Liver (tissue), 8 donors: ENCODE measurements at regions not wholly inside any gene's neighbourhood (a gene's known extent, or its start where the extent isn't known, plus 50 kb on each side); places are given as distances from the start of the nearest gene placed in this dataset.
"Not testable (repeated sequence)": the region's sequence is repeated elsewhere in the genome, so short reads cannot be mapped to it uniquely, and the experiment has no call there.

Experiments used
- DNase-seq: peaks from one replicate; pipeline ENCODE4 v3.0.0-alpha.2; 2017; ENCODE audit warnings: low spot score
- H3K27ac ChIP-seq, 2 donors: one replicate each; pipeline ENCODE4 v1.7.0; 2013; ENCODE audit warnings: inconsistent platforms in 2 of 2, low read length in 2 of 2, control low read depth in 1 of 2, low read depth in 1 of 2, mild to moderate bottlenecking in 1 of 2
- H3K27me3 ChIP-seq, 4 donors: one replicate each; pipeline versions ENCODE4 v1.6.1 to v1.7.0; 2013; ENCODE audit warnings: low read length in 3 of 4, inconsistent platforms in 1 of 4, mild to moderate bottlenecking in 1 of 4, moderate library complexity in 1 of 4; ENCODE audit not compliant: control insufficient read depth in 4 of 4, insufficient read depth in 4 of 4
- H3K36me3 ChIP-seq, 4 donors: one replicate each; pipeline versions ENCODE4 v1.6.1 to v1.7.0; 2013; ENCODE audit warnings: low read length in 3 of 4, mild to moderate bottlenecking in 3 of 4, low read depth in 1 of 4, moderate library complexity in 1 of 4; ENCODE audit not compliant: control insufficient read depth in 4 of 4, insufficient read depth in 3 of 4
- H3K4me1 ChIP-seq, 4 donors: one replicate each; pipeline versions ENCODE4 v1.6.1 to v1.7.0; 2013; ENCODE audit warnings: low read length in 3 of 4, mild to moderate bottlenecking in 3 of 4, moderate library complexity in 1 of 4; ENCODE audit not compliant: control insufficient read depth in 4 of 4, insufficient read depth in 4 of 4
- H3K4me3 ChIP-seq, 3 donors: one replicate each; pipeline versions ENCODE4 v1.6.1 to v1.7.0; 2013; ENCODE audit warnings: low read length in 3 of 3, control low read depth in 1 of 3, low read depth in 1 of 3, mild to moderate bottlenecking in 1 of 3
- H3K9ac ChIP-seq, 2 donors: one replicate each; pipeline ENCODE4 v1.7.0; 2013; ENCODE audit warnings: low read length in 2 of 2, mild to moderate bottlenecking in 2 of 2, moderate library complexity in 2 of 2, control low read depth in 1 of 2, low read depth in 1 of 2
- H3K9me3 ChIP-seq, 4 donors: one replicate each; pipeline versions ENCODE4 v1.6.1 to v1.7.0; 2013; ENCODE audit warnings: low read length in 3 of 4; ENCODE audit not compliant: control insufficient read depth in 4 of 4
- EGR1 ChIP-seq, 2 donors: IDR thresholded peaks; 2 replicates each; pipeline ENCODE4 v1.6.1; 2016 to 2018; ENCODE audit warnings: antibody characterized with exemption in 2 of 2, low read depth in 2 of 2
- FOXA1 ChIP-seq: IDR thresholded peaks from 2 replicates; pipeline ENCODE4 v1.6.1; 2016; ENCODE audit warnings: antibody characterized with exemption
- FOXA2 ChIP-seq: IDR thresholded peaks from 2 replicates; pipeline ENCODE4 v1.6.1; 2016; ENCODE audit warnings: antibody characterized with exemption
- GABPA ChIP-seq, 2 donors: IDR thresholded peaks in 1 of 2; conservative IDR thresholded peaks in 1 of 2; 2 replicates each; pipeline ENCODE4 v1.6.1; 2016; ENCODE audit warnings: antibody characterized with exemption in 2 of 2, mild to moderate bottlenecking in 1 of 2, moderate library complexity in 1 of 2
- HNF4A ChIP-seq, 2 donors: conservative IDR thresholded peaks; 2 replicates each; pipeline ENCODE4 v1.6.1; 2016; ENCODE audit warnings: antibody characterized with exemption in 2 of 2, mild to moderate bottlenecking in 2 of 2
- HNF4G ChIP-seq: IDR thresholded peaks from 2 replicates; pipeline ENCODE4 v1.6.1; 2016; ENCODE audit warnings: antibody characterized with exemption
- JUND ChIP-seq, 2 donors: IDR thresholded peaks; 2 replicates each; pipeline ENCODE4 v1.6.1; 2016; ENCODE audit warnings: antibody characterized with exemption in 2 of 2
- RAD21 ChIP-seq, 2 donors: IDR thresholded peaks; 2 replicates each; pipeline ENCODE4 v1.6.1; 2016; ENCODE audit warnings: antibody characterized with exemption in 2 of 2, mild to moderate bottlenecking in 2 of 2
- RXRA ChIP-seq, 2 donors: IDR thresholded peaks; 2 replicates each; pipeline ENCODE4 v1.6.1; 2017 to 2018; ENCODE audit warnings: antibody characterized with exemption in 2 of 2, mild to moderate bottlenecking in 1 of 2
- SP1 ChIP-seq: IDR thresholded peaks from 2 replicates; pipeline ENCODE4 v1.6.1; 2018; ENCODE audit warnings: antibody characterized with exemption, mild to moderate bottlenecking
- YY1 ChIP-seq: IDR thresholded peaks from 2 replicates; pipeline ENCODE4 v1.6.1; 2016; ENCODE audit warnings: antibody characterized with exemption, mild to moderate bottlenecking
- WGBS: extraction: QIAGEN DNeasy Blood & Tissue Kit; methylation state at CpG from one replicate; pipeline ENCODE4 v1.1.7; 2013; 5-methylcytosine and 5-hydroxymethylcytosine counted together
- TF ChIP-seq, protein P1 (sequence below): IDR thresholded peaks from 2 replicates; pipeline ENCODE4 v1.6.1; 2016; ENCODE audit warnings: antibody characterized with exemption, mild to moderate bottlenecking
- TF ChIP-seq, protein P2 (sequence below): IDR thresholded peaks from 2 replicates; pipeline ENCODE4 v1.6.1; 2016; ENCODE audit warnings: antibody characterized with exemption
- TF ChIP-seq, protein P3 (sequence below): fragments of 150-350 bp; IDR thresholded peaks from 2 replicates; pipeline ENCODE4 v1.5.1; 2017; ENCODE audit warnings: improper control_type of control experiment, low read depth, low read length; ENCODE audit not compliant: missing input control
- TF ChIP-seq, protein P4 (sequence below): IDR thresholded peaks from 2 replicates; pipeline ENCODE4 v1.6.1; 2016; ENCODE audit warnings: antibody characterized with exemption
- TF ChIP-seq, protein P5 (sequence below): IDR thresholded peaks from 2 replicates; pipeline ENCODE4 v1.6.1; 2016; ENCODE audit warnings: antibody characterized with exemption
- donor health status: healthy.
- donor health status: healthy.
- donor health status: healthy.
- donor health status: healthy.
- donor health status: healthy.

DNA sequence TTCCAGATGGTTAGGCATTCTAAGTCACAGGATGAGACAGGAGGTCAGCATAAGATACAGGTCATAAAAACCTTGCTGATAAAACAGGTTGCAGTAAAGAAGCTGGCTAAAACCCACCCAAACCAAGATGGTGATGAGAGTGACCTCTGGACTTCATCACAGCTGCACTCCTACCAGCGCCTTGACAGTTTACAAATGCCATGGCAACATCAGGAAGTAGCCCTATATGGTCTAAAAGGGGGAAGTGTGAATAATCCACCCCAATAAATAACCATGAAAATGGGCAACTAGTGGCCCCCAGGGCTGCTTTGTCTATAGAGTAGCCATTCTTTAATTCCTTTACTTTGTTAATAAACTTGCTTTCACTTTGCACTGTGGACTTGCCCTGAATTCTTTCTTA, 1448.4 kb downstream of the KCNT2 start:
- H3K9me3 ChIP-seq, DNase-seq, H3K27me3 ChIP-seq, H3K4me1 ChIP-seq, H3K36me3 ChIP-seq, H3K9ac ChIP-seq, H3K27ac ChIP-seq, H3K4me3 ChIP-seq: not testable (repeated sequence)
- WGBS, result 85% methylated on average over 1 of the region's 1 CpG

DNA sequence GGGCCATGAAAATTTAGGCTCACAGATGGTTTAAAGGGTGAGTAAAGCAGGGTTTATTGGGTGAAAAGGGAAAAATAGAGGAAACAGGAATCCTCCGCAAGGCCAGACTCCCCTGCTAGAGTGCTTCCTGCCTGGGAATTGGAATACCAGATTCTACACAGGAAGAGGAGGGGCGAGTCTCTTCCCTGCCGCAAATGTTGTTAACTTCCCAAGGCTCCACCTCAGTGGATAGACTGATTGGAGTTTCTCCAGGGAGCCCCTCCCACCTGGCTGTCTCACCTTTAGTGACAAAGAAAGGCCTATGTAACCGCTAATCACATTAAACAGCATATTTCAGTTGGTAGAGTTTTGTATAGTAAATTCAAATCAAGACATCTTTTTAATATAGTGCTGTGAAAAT, 1450.1 kb downstream of the KCNT2 start:
- TF ChIP-seq, protein P1, sequence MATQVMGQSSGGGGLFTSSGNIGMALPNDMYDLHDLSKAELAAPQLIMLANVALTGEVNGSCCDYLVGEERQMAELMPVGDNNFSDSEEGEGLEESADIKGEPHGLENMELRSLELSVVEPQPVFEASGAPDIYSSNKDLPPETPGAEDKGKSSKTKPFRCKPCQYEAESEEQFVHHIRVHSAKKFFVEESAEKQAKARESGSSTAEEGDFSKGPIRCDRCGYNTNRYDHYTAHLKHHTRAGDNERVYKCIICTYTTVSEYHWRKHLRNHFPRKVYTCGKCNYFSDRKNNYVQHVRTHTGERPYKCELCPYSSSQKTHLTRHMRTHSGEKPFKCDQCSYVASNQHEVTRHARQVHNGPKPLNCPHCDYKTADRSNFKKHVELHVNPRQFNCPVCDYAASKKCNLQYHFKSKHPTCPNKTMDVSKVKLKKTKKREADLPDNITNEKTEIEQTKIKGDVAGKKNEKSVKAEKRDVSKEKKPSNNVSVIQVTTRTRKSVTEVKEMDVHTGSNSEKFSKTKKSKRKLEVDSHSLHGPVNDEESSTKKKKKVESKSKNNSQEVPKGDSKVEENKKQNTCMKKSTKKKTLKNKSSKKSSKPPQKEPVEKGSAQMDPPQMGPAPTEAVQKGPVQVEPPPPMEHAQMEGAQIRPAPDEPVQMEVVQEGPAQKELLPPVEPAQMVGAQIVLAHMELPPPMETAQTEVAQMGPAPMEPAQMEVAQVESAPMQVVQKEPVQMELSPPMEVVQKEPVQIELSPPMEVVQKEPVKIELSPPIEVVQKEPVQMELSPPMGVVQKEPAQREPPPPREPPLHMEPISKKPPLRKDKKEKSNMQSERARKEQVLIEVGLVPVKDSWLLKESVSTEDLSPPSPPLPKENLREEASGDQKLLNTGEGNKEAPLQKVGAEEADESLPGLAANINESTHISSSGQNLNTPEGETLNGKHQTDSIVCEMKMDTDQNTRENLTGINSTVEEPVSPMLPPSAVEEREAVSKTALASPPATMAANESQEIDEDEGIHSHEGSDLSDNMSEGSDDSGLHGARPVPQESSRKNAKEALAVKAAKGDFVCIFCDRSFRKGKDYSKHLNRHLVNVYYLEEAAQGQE, result no peak
- TF ChIP-seq YY1 (no peak), JUND (IDR thresholded peaks at IDR 0.05) (no peak), EGR1 (IDR thresholded peaks at IDR 0.05; ENCODE audit: low read depth in 2 of 2) (no peak), HNF4G (no peak), RAD21 (IDR thresholded peaks at IDR 0.05) (no peak), FOXA2 (no peak), GABPA (IDR thresholded peaks at IDR 0.05 in 1 of 2, conservative IDR thresholded peaks at IDR 0.05 in 1 of 2) (no peak), FOXA1 (no peak), SP1 (no peak), HNF4A (conservative IDR thresholded peaks at IDR 0.05) (no peak), RXRA (IDR thresholded peaks at IDR 0.05) (no peak)
- TF ChIP-seq, protein P2, sequence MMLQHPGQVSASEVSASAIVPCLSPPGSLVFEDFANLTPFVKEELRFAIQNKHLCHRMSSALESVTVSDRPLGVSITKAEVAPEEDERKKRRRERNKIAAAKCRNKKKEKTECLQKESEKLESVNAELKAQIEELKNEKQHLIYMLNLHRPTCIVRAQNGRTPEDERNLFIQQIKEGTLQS, result no peak
- TF ChIP-seq, protein P3, sequence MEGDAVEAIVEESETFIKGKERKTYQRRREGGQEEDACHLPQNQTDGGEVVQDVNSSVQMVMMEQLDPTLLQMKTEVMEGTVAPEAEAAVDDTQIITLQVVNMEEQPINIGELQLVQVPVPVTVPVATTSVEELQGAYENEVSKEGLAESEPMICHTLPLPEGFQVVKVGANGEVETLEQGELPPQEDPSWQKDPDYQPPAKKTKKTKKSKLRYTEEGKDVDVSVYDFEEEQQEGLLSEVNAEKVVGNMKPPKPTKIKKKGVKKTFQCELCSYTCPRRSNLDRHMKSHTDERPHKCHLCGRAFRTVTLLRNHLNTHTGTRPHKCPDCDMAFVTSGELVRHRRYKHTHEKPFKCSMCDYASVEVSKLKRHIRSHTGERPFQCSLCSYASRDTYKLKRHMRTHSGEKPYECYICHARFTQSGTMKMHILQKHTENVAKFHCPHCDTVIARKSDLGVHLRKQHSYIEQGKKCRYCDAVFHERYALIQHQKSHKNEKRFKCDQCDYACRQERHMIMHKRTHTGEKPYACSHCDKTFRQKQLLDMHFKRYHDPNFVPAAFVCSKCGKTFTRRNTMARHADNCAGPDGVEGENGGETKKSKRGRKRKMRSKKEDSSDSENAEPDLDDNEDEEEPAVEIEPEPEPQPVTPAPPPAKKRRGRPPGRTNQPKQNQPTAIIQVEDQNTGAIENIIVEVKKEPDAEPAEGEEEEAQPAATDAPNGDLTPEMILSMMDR, result no peak
- TF ChIP-seq, protein P4, sequence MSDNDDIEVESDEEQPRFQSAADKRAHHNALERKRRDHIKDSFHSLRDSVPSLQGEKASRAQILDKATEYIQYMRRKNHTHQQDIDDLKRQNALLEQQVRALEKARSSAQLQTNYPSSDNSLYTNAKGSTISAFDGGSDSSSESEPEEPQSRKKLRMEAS, result no peak
- TF ChIP-seq, protein P5, sequence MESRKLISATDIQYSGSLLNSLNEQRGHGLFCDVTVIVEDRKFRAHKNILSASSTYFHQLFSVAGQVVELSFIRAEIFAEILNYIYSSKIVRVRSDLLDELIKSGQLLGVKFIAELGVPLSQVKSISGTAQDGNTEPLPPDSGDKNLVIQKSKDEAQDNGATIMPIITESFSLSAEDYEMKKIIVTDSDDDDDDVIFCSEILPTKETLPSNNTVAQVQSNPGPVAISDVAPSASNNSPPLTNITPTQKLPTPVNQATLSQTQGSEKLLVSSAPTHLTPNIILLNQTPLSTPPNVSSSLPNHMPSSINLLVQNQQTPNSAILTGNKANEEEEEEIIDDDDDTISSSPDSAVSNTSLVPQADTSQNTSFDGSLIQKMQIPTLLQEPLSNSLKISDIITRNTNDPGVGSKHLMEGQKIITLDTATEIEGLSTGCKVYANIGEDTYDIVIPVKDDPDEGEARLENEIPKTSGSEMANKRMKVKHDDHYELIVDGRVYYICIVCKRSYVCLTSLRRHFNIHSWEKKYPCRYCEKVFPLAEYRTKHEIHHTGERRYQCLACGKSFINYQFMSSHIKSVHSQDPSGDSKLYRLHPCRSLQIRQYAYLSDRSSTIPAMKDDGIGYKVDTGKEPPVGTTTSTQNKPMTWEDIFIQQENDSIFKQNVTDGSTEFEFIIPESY, result no peak
- WGBS, result 88% methylated on average over 4 of the region's 4 CpGs
- Histone ChIP-seq H3K27me3 (no peaks in the 10 kb centered on the region), H3K27ac (no peak overlapping the region), H3K9me3 (no peaks in the 10 kb centered on the region), H3K9ac (no peak overlapping the region), H3K36me3 (no peaks in the 10 kb centered on the region), H3K4me3 (no peak overlapping the region), H3K4me1 (no peaks in the 10 kb centered on the region)
- no peak for DNase-seq
